ENCODE measurements at regions not wholly inside any gene's neighbourhood (a gene's known extent, or its start where the extent isn't known, plus 50 kb on each side); places are given as distances from the start of the nearest gene placed in this dataset.
"Not testable (repeated sequence)": the region's sequence is repeated elsewhere in the genome, so short reads cannot be mapped to it uniquely, and the experiment has no call there.

DNA sequence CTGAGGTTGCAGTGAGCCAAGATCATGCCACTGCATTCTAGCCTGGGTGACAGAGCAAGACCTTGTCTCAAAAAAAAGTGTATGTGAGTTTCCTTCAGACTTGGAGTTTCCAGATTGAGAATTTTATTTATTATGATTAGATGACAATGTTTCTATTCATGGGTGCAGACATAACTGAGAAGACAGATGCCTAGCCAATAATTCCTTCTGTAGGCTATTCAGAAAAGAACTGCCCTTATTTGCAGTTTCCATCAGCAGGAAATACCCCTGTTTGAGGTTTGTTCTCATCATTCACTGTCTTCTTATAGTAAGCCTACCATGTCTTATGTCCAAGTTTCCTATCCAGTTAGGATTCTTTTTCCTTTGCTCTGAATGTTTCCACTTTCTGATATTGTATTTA, 269.0 kb downstream of the KTN1 start:
- no peak overlapping the region for H3K4me3 ChIP-seq (replicated peaks; ENCODE audit: low read depth, low read length)
- DNase-seq (ENCODE audit: extremely low read depth, low read depth) = no peak
- TF ChIP-seq, protein P1, sequence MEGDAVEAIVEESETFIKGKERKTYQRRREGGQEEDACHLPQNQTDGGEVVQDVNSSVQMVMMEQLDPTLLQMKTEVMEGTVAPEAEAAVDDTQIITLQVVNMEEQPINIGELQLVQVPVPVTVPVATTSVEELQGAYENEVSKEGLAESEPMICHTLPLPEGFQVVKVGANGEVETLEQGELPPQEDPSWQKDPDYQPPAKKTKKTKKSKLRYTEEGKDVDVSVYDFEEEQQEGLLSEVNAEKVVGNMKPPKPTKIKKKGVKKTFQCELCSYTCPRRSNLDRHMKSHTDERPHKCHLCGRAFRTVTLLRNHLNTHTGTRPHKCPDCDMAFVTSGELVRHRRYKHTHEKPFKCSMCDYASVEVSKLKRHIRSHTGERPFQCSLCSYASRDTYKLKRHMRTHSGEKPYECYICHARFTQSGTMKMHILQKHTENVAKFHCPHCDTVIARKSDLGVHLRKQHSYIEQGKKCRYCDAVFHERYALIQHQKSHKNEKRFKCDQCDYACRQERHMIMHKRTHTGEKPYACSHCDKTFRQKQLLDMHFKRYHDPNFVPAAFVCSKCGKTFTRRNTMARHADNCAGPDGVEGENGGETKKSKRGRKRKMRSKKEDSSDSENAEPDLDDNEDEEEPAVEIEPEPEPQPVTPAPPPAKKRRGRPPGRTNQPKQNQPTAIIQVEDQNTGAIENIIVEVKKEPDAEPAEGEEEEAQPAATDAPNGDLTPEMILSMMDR (IDR thresholded peaks at IDR 0.05; ENCODE audit: low read depth, low read length, missing control alignments) = no peak

DNA sequence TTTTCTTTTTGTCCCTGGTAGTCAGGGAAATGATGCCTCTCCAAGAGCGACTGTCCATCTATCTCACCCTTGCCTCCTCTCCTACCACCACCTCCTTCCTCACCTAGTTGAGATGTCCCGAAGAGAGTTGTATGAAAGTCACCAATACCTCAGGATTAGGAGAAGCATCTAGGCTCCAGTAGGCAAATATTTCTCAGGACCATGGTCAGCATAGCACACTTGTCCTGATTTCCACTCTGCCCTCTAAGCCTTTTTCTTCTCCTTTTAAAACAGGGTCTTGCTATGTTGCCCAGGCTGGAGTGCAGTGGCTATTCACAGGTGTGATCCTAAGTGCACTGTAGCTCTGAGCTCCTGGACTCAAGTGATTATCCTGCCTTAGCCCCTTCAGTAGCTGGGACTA, 268.4 kb upstream of the PELI2 start:
- no peak overlapping the region for H3K4me3 ChIP-seq (replicated peaks; ENCODE audit: low read depth, low read length)
- TF ChIP-seq, protein P1 (IDR thresholded peaks at IDR 0.05; ENCODE audit: low read depth, low read length, missing control alignments) = no peak
- no peak for DNase-seq (ENCODE audit: extremely low read depth, low read depth)

DNA sequence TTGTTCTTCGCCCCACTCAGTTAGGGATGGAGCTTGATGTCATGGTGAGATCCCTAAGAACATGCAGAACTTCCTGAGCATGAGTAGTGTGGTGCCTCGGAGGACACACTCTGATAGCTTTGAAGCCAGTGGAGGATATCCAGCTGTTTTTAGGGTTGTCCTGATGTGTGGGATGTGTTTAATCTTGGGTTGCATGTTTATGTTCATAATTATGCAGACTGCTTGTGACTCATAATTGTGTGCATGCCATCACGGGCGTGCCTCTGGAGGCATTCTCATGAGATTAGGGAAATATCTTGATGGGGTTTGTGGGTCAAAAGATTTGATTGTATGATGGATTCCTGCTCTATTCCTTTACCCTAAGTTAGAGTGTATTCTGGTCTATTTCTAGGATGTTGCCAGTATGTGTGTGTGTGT, 267.4 kb upstream of the PELI2 start:
- TF ChIP-seq, protein P1 (IDR thresholded peaks at IDR 0.05; ENCODE audit: low read depth, low read length, missing control alignments) = no peak
- no peak overlapping the region for H3K4me3 ChIP-seq (replicated peaks; ENCODE audit: low read depth, low read length)
- peak; percentile 17 for DNase-seq (ENCODE audit: extremely low read depth, low read depth)

DNA sequence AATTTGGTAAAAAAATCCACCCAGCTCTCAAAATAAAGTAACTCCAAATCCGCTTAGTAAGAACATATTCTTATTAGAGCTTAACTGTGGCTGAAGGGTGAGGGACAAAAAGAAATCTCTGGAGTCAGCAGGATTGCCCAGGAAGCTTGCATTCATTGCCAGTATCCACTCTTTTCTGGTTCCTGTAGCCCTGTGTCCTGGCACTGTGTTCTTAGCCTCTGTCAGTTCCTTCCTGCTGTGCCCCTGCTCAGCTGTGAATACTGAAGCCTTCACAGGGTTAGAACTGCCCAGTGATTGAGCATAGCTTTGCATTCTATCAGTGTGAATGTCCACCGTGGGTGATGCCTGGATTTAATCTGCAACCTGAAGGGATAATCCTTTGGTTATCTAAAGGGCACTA, 266.9 kb upstream of the PELI2 start:
- TF ChIP-seq, protein P1 (IDR thresholded peaks at IDR 0.05; ENCODE audit: low read depth, low read length, missing control alignments) = no peak
- H3K4me3 ChIP-seq (replicated peaks; ENCODE audit: low read depth, low read length) = no peak overlapping the region
- no peak for DNase-seq (ENCODE audit: extremely low read depth, low read depth)

DNA sequence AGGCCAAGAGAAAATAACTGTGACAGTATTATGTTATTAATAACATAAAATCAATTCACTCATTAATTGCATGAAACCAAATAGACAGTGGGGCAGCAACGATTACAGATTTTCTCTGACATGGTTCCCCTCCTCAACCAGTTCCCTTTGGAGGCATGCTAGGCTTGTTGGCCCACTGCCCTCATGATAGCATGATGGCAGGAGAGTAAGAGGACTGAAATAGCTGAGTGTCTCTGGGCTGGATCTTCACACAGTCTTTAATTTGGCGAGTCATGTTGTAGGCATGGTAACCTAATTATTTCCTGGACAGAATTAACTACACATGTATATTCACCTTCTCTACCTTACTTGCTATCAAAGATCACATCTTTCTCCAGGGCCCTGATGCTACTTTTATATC, 266.2 kb upstream of the PELI2 start:
- TF ChIP-seq, protein P1 (IDR thresholded peaks at IDR 0.05; ENCODE audit: low read depth, low read length, missing control alignments) = no peak
- DNase-seq (ENCODE audit: extremely low read depth, low read depth) = no peak
- no peak overlapping the region for H3K4me3 ChIP-seq (replicated peaks; ENCODE audit: low read depth, low read length)

DNA sequence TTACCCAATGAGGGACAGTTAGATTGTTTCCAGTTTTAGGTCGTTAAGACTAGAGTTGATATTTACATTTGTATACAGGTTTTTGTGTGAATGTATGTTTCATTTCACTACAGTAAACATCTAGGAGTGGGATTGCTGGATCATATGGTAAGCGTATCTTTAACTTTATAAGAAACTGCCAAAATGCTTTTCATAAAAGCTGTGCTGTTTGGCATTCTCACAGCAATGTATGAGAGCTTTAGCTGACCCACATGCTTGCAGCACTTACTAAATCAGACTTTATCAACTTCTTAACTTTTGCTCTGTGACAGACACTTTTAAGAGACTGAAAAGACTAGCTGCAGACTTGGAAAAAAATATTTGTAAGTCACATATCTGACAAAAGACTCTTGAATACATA, 262.5 kb upstream of the PELI2 start:
- DNase-seq (ENCODE audit: extremely low read depth, low read depth) = no peak
- TF ChIP-seq, protein P1 (IDR thresholded peaks at IDR 0.05; ENCODE audit: low read depth, low read length, missing control alignments) = no peak
- no peak overlapping the region for H3K4me3 ChIP-seq (replicated peaks; ENCODE audit: low read depth, low read length)

DNA sequence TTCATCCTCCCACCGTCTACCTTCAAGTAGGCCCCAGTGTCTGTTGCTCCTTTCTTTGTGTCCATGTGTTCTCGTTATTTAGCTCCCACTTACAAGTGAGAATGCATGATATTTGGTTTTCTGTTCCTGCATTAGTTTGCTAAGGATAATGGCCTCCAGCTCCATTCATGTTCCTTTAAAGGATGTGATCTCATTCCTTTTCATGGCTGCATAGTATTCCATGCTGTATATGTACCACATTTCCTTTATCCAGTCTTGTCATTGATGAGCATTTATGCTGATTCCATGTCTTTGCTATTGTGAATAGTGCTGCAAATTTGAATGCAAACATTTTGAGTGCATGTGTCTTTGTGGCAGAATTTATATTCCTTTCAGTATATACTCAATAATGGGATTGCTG, 259.6 kb upstream of the PELI2 start:
- DNase-seq (ENCODE audit: extremely low read depth, low read depth) = no peak
- TF ChIP-seq, protein P1 (IDR thresholded peaks at IDR 0.05; ENCODE audit: low read depth, low read length, missing control alignments) = no peak

DNA sequence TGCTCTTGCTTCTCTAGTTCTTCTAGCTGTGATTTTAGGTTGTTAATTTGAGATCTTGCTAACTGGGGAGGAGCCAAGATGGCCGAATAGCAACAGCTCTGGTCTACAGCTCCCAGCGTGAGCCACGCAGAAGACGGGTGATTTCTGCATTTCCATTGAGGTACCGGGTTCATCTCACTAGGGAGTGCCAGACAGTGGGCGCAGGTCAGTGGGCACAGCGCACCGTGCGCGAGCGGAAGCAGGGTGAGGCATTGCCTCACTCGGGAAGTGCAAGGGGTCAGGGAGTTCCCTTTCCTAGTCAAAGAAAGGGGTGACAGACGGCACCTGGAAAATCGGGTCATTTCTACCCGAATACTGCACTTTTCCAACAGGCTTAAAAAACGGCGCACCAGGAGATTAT, 256.6 kb upstream of the PELI2 start:
- not testable (repeated sequence) for H3K4me3 ChIP-seq (replicated peaks; ENCODE audit: low read depth, low read length)

More for the DNA sequence above, 259.6 kb upstream of the PELI2 start:
- H3K4me3 ChIP-seq (replicated peaks; ENCODE audit: low read depth, low read length) = no peak overlapping the region

More for the DNA sequence above, 256.6 kb upstream of the PELI2 start:
- DNase-seq (ENCODE audit: extremely low read depth, low read depth) = not testable (repeated sequence)

Measured in HFF-Myc (cell line).